ENCODE measurements at regions not wholly inside any gene's neighbourhood (a gene's known extent, or its start where the extent isn't known, plus 50 kb on each side); places are given as distances from the start of the nearest gene placed in this dataset.
"Not testable (repeated sequence)": the region's sequence is repeated elsewhere in the genome, so short reads cannot be mapped to it uniquely, and the experiment has no call there.

DNA sequence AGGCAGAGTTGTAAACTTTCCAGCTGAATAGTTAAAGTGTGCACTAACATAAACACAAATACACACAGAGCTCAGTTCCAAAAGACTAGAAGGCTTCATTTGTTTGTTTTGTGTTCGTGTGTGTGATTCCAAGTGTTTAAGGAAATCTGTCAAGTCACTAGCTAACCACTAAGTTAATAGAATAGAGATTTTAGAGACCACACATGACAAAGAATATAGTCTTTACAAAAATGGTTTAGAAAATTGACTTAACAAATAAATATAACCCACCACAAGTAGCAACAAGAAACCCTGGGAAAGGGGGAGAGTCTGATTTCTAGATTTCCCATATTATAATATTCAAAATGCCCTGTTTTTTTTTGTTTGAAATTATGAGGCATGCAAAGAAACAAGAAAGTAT, 209.4 kb downstream of the FZD1 start:
- Histone ChIP-seq H3K4me2 (ENCODE audit: low read length) (no peak overlapping the region), H3K79me2 (replicated peaks; ENCODE audit: insufficient read depth, low read length) (no peaks in the 10 kb centered on the region), H3K9me3 (ENCODE audit: low read length) (no peaks in the 10 kb centered on the region), H3K27me3 (ENCODE audit: insufficient read depth, low read depth, low read length) (no peaks in the 10 kb centered on the region), H4K20me1 (ENCODE audit: insufficient read depth) (no peaks in the 10 kb centered on the region), H2AFZ (ENCODE audit: low read depth, low read length) (no peak overlapping the region), H3K36me3 (ENCODE audit: insufficient read depth, low read length) (no peaks in the 10 kb centered on the region), H3K27ac (ENCODE audit: low read length) (no peak overlapping the region), H3K9ac (ENCODE audit: low read length) (no peak overlapping the region), H3K9me2 (ENCODE audit: insufficient read depth, low read length) (no peaks in the 10 kb centered on the region), H3K4me3 (ENCODE audit: low read length) (no peak overlapping the region), H3F3A (ENCODE audit: insufficient read depth, low read length, poor library complexity, severe bottlenecking) (no peaks in the 10 kb centered on the region)
- TF ChIP-seq SMC3 (conservative IDR thresholded peaks at IDR 0.05; ENCODE audit: poor library complexity) (no peak), TAF1 (IDR thresholded peaks at IDR 0.05; ENCODE audit: low read depth) (no peak), EZH2 (IDR thresholded peaks at IDR 0.05; ENCODE audit: borderline replicate concordance, insufficient read depth, low read length, poor library complexity, severe bottlenecking) (no peak)

DNA sequence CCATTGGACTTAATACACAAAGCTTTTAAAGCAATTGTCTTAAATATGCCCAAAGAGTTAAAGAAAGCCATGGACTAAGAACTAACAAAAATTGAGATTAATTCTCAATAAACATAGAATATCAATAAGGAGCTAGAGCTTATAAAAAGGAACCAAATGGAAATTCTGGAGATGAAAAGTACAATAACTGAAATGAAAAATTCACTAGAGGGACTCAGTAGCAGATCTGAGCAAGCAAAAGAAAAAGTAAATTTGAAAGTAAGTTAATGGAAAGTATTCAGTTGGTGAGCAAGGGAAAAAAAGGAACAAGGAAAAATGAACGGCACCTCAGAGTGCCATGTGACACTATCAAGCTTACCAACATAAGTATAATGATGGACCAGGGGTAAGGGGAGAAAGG, 209.8 kb downstream of the FZD1 start:
- Histone ChIP-seq H3K9me2 (ENCODE audit: insufficient read depth, low read length) (no peaks in the 10 kb centered on the region), H4K20me1 (ENCODE audit: insufficient read depth) (no peaks in the 10 kb centered on the region), H2AFZ (ENCODE audit: low read depth, low read length) (no peak overlapping the region), H3K4me2 (ENCODE audit: low read length) (no peak overlapping the region), H3K36me3 (ENCODE audit: insufficient read depth, low read length) (no peaks in the 10 kb centered on the region), H3K27ac (ENCODE audit: low read length) (no peak overlapping the region), H3K79me2 (replicated peaks; ENCODE audit: insufficient read depth, low read length) (no peaks in the 10 kb centered on the region), H3K27me3 (ENCODE audit: insufficient read depth, low read depth, low read length) (no peaks in the 10 kb centered on the region), H3K9me3 (ENCODE audit: low read length) (no peaks in the 10 kb centered on the region), H3F3A (ENCODE audit: insufficient read depth, low read length, poor library complexity, severe bottlenecking) (no peaks in the 10 kb centered on the region), H3K4me3 (ENCODE audit: low read length) (no peak overlapping the region), H3K9ac (ENCODE audit: low read length) (no peak overlapping the region)
- TF ChIP-seq POLR2AphosphoS5 (IDR thresholded peaks at IDR 0.05) = no peak
- no peak for TF ChIP-seq EZH2 (IDR thresholded peaks at IDR 0.05; ENCODE audit: borderline replicate concordance, insufficient read depth, low read length, poor library complexity, severe bottlenecking)
- TF ChIP-seq, protein P1, sequence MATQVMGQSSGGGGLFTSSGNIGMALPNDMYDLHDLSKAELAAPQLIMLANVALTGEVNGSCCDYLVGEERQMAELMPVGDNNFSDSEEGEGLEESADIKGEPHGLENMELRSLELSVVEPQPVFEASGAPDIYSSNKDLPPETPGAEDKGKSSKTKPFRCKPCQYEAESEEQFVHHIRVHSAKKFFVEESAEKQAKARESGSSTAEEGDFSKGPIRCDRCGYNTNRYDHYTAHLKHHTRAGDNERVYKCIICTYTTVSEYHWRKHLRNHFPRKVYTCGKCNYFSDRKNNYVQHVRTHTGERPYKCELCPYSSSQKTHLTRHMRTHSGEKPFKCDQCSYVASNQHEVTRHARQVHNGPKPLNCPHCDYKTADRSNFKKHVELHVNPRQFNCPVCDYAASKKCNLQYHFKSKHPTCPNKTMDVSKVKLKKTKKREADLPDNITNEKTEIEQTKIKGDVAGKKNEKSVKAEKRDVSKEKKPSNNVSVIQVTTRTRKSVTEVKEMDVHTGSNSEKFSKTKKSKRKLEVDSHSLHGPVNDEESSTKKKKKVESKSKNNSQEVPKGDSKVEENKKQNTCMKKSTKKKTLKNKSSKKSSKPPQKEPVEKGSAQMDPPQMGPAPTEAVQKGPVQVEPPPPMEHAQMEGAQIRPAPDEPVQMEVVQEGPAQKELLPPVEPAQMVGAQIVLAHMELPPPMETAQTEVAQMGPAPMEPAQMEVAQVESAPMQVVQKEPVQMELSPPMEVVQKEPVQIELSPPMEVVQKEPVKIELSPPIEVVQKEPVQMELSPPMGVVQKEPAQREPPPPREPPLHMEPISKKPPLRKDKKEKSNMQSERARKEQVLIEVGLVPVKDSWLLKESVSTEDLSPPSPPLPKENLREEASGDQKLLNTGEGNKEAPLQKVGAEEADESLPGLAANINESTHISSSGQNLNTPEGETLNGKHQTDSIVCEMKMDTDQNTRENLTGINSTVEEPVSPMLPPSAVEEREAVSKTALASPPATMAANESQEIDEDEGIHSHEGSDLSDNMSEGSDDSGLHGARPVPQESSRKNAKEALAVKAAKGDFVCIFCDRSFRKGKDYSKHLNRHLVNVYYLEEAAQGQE (IDR thresholded peaks at IDR 0.05; ENCODE audit: borderline replicate concordance) = no peak
- TF ChIP-seq TAF1 (IDR thresholded peaks at IDR 0.05; ENCODE audit: low read depth) = no peak
- TF ChIP-seq SMC3 (conservative IDR thresholded peaks at IDR 0.05; ENCODE audit: poor library complexity) = no peak
- no peak for TF ChIP-seq MXI1 (conservative IDR thresholded peaks at IDR 0.05; ENCODE audit: poor library complexity, severe bottlenecking)
- TF ChIP-seq EP300 (conservative IDR thresholded peaks at IDR 0.05; ENCODE audit: poor library complexity, severe bottlenecking) = no peak

DNA sequence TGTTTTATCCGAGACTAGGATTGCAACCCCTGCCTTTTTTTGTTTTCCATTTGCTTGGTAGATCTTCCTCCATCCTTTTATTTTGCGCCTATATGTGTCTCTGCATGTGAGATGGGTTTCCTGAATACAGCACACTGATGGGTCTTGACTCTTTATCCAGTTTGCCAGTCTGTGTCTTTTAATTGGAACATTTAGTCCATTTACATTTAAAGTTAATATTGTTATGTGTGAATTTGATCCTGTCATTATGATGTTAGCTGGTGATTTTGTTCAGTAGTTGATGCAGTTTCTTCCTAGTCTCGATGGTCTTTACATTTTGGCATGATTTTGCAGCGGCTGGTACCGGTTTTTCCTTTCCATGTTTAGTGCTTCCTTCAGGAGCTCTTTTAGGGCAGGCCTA, 216.2 kb downstream of the FZD1 start:
- H3K36me3 ChIP-seq (ENCODE audit: insufficient read depth, low read length); H3K9me2 ChIP-seq (ENCODE audit: insufficient read depth, low read length); H3K4me2 ChIP-seq (ENCODE audit: low read length); H3K4me3 ChIP-seq (ENCODE audit: low read length); H4K20me1 ChIP-seq (ENCODE audit: insufficient read depth); H3F3A ChIP-seq (ENCODE audit: insufficient read depth, low read length, poor library complexity, severe bottlenecking); H3K79me2 ChIP-seq (replicated peaks; ENCODE audit: insufficient read depth, low read length); H3K27ac ChIP-seq (ENCODE audit: low read length); H3K9me3 ChIP-seq (ENCODE audit: low read length); H2AFZ ChIP-seq (ENCODE audit: low read depth, low read length); H3K27me3 ChIP-seq (ENCODE audit: insufficient read depth, low read depth, low read length); H3K9ac ChIP-seq (ENCODE audit: low read length): not testable (repeated sequence)

Measured in neural cell (in vitro differentiated cells).